GM19452 (cell line): ENCODE measurements at regions not wholly inside any gene's neighbourhood (a gene's known extent, or its start where the extent isn't known, plus 50 kb on each side); places are given as distances from the start of the nearest gene placed in this dataset.
"Not testable (repeated sequence)": the region's sequence is repeated elsewhere in the genome, so short reads cannot be mapped to it uniquely, and the experiment has no call there.

Experiments
- ATAC-seq: cut with Tn5 transposase; IDR thresholded peaks from one replicate; pipeline ENCODE4 v1.9.1; 2021; ENCODE audit not compliant: unreplicated experiment

DNA sequence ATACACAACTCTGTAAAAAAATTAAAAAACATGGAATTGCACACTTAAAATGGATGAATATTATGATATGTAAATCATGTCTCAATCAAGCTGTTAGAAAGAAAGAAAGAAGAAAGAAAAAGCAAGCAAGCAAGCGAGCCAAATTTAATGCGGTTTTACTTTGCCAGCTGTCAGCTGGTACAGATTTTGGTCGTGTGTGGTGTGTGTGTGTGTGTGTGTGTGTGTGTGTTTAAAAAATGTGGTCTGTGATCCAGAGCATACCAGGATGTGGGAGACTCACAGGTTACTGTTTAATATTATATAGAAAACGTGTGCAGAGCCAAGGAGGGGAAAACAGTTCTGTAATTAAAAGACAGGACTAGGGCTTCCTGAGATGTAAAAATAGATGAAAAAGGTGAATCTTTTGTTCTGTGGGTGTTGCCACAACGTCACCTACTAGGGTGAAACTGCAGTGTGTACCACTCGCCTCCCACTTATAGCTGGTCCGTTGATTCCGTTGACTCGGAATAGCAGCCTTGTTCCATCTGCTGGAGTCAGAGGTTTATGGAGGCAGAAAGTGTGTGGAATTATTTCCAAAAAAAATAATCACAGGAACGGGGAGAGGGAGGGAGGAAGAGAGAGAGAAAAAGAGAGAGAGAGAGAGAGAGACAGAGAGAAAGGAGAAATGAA, 197.7 kb downstream of the BCAS1 start:
- no peak for ATAC-seq

DNA sequence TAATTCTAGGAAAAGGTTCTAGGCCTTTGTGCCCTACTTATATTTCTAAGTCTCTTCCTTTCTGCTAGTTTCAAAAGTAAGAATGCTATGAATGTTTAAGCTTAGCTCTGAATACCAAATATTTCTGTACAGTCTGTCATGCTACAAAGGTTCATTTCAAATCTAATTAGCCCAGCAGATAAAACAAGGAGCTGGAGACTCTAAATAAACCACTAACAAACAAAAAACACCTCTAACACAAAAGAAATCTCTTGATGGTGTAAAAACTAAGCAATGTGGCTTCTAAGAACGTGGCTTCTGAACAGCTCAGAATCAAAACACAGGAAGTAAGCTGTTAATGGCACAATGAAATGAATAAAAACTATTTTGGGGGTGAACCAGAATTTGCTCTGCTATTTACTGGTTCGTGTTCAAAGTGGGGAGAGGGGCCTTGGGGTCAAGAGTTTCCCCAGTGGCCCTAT, 198.3 kb downstream of the BCAS1 start:
- no peak for ATAC-seq

DNA sequence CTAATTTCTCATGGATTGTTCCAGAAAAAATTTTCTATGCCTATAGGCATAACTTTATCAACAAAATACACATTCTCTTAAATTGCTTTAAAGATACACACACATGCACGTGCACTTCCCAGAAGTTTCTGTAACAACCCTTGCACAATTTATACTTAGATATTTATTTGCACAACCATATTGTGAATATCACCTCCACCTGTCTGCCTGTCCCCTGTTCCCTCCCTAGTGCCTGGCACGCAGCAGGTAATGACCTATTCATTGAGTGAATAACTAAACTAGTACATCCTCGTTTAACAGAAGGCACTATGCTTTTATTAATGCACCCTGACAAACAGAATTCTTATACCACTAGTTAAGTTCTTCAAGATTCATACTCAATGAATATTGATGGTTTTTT, 198.9 kb downstream of the BCAS1 start:
- ATAC-seq, result no peak

DNA sequence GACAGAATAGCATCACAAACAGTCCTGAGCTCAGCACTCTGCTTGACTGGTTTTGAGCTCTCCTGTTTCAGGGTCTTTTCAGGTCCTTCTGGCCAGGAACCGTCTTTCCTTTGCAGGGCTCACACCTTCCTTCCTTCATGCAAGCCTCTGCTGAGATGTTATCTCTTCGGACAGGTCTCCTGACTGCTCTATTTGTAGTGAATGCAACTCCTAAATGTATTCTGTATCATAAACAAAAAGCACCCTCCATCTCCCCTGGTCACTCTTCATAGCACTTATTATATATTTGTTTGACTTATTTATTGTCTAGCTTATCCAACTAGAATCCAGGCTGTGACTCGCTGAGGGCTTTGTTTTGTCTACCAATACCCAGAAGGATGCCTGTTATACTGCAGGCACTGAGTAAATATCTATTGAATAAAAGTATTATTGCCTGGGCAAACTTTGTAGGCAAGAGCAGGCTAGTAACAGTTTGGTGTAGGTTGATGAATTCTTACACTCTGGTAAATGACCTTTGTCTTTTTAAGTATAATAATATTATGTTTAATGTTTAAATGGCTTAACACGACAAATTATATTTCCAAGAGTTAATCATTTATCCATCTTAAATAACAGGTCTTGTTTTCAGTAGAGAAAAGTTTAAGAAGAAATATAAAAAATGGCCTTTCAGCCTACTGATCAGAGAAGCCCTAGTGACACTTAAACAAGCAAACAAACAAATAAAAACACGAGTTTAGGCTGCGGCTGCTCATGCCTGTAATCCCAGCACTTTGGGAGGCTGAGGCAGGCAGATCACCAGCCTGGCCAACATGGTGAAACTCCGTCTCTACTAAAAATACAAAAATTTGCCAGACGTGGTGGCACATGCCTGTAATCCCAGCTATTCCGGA, 199.7 kb downstream of the BCAS1 start:
- ATAC-seq, result no peak

DNA sequence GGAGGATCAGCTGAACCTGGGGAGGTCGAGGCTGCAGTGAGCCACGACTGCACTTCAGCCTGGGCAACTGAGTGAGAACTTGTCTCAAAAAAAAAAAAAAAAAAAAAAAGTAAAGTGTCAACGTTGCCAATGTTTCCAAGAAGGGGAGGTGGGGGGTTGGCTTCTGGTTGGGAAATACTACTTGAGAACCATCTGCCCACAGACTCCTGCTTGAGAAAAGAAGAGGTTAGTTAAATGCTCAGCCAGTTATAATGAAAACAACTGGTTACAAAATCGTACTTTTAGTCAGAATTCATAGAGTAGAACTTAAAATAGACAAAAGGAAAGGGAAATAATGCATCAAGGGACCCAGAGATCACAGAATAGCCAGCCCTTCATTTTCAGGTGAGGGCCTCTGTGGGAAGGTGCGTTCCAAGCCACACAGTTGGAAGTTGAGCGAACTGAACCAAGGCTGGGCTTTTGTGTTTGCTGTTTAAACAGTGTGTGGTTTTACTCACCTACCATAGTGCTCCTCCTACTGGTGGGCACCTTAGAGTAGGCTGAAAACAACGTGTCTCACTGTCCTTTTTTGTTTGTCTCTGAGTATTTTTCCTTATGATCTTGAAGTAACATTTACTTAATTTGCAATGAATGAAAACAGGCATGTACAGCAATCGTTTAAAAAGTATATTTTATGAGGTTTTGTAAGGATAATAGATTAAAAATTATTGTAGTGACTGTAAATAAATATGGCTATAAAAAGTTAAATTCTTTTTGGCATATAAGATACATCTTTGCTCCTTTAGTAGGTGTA, 200.7 kb downstream of the BCAS1 start:
- peak; percentile 60 for ATAC-seq

DNA sequence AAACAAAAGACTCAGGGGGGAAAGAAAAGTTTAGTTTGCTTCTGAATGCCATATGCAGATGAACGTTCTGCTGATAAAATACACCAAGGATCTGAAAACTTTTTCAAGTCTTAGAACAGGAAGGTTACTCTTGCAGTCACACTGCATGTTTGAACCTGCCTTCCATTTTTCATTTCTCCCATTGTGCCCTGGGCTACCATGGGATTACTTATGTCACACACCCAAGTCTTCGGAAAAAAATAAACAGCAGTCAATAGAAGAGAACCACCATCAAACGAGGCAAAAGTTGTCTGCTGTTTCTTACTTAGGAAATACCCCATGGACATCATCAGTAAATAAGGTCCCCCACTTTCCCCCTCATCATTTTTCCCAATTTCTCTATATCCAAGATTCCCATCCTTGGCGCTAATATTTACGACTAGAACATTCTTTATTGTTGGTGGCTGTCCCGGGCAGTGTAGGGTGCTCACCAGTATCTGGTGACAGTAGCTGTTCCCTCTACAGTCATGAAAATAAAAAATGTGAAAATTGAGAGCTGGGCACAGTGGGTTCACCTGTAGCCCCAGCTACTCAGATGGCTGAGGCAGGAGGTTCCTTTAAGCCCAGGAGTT, 202.5 kb downstream of the BCAS1 start:
- ATAC-seq, result no peak

DNA sequence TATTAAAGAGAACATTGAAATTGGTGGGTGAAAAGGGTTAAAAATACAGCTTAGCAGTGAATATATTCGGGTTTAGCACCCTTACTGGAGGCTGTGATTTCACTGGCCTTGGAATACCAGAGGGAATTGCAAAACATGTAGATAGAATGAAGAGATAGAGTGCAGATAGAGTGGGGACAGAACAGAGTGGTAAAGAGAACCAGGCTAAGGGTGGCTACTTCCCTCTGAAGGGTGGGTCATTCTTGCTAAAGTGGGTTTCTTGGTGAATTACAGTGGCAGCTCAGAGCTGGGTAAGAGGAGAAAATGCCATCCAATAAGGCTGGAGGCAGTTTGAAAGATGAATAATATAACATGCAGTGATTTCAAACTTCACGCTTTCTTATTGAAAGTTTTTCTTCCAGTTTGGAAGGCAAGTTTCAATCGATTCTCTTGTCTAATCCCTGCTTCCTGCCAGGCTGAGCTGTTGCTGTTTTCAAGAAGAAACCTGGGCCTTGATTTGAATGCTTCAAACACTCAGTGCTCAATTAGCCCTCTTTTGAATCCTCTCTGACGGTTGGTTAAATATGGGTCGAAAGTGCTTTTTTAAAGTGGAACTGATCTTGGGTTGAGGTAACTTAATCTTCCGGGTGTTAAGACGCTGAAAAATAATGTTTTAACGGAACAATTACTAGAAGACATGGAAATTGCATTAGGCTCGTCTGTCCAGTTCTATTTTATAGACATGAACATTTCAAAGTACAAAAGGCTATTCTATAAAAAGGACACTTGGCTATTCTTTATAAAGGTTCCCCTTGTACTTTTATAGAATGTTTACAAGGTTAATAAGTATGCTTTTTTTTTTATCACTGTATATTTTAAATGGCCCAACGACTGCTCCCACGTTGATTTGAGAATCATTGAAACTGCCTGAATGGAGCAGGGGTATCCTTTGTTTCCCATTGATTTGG, 203.3 kb downstream of the BCAS1 start:
- ATAC-seq, result no peak

DNA sequence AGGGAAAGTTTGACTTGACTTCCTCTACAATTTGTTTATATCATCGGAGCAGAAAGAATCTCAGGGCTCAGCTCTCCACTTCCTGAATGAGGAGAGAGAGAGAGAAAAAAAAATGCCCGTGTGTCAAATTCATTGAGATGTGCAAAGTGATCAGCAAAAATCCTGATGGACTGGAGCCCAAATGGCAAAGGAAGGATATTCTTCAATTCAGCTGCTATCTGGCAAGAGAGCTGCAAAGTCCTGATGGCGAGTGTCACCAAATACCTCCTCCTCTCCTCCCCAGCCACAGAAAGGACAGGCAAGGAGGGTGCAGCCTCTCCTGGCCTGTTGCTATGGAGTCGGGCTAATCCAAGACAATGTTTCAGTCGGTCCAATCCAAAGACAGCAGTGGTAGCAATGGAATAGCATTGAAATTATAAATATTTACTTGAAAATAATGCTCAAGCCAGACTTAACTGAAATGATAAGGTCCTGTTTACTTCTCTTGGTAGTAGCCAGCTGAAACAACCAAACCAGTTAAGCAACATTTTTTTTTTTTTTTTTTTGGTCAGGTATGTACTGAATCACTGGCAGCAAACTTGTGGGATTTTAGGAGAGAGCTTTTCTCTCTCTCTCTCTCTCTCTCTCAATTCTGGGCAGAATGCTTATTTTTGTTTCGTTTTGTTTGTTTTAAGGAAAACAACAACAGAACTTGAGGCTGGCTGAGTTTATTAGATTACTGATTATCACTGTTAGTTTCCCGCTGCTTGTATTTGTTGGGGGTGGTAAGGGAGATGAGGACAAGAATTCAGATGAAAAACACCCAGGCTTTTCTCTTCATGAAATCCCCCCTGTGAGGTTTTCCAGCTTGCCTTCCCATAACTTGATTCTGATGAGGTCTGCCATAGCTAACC, 204.2 kb downstream of the BCAS1 start:
- ATAC-seq, result no peak

DNA sequence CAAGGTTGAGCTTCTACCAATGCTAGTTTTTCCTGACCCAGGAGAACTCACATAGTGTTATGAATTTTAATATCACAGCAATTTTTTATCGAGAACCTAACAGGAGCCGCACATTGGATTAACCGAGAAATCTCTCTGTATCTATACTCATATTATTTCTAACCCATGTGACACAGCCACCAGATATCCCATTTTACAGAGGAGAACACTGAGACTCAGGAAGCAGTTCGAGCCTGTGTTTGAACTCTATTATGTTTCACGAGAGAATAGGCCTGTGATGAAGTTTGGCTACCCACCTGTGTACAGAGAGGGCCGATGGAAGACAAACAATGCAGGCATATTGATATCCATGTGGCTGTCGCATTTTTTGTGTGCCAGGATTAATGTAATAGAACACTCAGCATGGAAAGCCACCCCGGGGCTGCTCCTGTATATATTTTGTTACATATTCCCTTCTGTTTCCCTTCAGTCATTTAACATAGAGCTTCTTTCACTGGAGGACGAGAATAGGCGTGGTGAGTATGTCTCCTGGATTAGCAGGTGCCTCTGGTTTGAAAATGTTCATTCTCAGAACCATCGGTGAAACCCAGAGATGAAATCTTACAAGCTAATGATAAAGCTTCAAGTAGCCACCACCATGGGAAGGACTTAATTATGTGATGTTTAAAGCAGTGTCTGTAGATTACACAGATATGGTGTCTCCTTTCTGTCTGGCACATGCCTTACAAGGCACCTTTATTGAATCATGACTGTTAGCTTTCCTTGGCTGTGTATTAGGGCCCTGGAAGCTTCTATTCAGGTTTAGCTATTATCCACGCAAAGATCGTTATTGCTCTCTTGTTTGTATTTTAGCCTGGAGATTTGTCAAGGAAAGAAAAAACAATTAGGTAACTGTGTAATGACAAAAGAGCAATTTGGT, 205.4 kb downstream of the BCAS1 start:
- ATAC-seq, result not testable (repeated sequence)

DNA sequence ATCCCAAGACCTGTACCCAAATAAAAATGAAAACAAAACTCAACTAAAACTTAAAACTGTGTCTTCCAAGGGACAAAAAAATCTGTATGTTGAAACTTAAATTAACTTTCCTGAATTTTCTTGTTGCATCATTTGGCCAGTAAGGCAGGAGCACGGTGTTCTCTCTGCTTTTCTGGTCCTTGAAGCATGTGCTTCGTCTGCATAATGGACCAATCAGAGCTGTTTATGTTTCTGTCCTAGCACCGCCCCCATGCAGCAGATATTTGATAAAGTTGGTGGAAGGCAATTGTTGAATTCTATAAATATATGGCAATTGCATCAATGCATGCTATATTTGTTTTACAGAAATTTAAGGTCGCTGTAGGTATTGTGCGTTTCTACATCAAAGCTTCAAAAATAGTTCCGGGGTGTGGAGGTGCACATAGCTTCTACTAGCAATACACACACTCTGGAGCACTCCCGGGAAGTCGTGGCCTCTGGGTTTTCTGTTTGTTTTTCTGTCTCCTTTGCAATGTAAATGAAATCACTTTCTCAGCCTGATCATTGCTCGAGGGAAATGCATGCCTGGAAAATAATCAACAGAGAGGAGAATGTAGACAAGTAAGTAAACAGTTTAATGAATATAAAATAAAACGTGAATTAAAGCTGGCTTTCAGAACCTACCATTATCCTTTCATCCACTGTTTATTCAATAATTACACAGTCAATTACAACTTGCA, 206.3 kb downstream of the BCAS1 start:
- not testable (repeated sequence) for ATAC-seq

DNA sequence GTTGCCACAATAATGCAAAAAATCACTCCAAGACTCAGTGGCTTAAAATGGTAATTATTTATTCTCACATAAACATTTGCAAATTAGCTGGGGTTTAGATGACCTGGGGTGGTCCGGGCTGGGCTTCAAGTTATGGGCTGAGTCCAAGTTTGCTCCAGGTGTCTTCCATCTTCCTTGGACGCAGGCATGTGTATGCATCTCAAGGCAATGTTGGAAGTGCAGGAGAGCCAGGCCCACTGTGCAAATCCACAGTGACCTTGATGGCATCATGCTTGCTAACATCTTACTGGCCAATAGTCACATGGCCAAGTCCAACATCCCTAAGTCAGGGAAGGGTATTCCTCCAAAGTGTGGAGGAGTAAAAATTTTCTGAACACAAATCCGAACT, 206.9 kb downstream of the BCAS1 start:
- not testable (repeated sequence) for ATAC-seq

DNA sequence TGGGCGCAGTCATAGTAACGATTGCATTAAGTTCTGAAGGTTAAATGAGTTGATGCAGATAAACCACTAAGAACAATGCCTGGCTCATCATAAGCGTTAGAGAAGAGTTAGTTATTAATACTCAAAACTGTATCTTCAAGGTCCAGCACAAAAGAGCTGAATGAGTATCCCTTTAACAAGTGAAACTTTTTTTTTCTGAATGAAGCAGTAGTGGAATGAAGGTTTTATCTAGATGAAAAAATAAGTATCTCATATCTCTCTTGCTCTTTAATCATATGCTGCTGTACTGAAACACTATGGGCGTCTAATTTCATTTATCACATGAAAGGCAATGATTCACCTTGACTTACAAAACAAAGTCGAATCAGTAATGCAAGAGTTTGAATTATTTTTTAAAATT, 207.4 kb downstream of the BCAS1 start:
- not testable (repeated sequence) for ATAC-seq

DNA sequence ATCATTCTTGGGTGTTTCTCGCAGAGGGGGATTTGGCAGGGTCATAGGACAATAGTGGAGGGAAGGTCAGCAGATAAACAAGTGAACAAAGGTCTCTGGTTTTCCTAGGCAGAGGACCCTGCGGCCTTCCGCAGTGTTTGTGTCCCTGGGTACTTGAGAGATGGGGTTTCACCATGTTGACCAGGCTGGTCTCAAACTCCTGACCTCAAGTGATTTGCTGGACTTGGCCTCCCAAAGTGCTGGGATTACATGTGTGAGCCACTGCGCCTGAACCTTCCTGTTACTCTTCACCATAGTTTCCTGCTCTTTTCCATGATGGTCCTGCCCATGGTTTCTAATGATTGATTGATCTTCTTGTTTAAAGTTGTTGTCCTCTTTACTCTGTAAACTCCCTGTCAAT, 207.9 kb downstream of the BCAS1 start:
- ATAC-seq, result not testable (repeated sequence)

DNA sequence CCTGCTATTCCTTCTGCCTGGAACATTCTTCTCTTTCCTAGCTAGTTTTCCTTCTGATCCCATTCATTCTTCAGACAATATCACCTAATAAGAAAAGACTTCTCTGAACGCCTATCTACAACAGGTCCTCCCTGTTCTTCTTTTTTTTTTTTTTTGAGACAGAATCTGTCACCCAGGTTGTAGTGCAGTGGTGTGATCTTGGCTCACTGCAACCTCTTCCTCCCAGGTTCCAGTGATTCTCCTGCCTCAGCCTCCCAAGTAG, 208.3 kb downstream of the BCAS1 start:
- ATAC-seq, result not testable (repeated sequence)

DNA sequence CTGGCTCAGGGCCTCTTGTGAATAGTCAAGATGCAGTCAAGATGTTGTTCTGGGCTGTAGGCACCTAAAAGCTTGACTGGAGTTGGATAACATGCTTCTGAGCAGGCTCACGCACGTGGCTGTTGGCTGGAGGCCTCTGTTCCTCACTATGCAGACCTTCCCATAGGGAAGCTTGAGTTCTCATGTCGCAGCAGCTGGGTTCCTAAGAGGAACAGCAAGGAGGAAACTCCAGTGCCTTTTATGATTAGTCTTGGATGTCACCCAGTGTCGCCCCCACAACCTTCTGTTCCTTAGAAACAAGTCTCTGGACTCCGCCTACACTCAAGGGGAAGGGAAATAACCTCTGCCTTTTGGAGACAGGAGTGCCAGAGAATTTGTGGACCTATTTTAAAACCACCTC, 210.7 kb downstream of the BCAS1 start:
- ATAC-seq, result no peak

DNA sequence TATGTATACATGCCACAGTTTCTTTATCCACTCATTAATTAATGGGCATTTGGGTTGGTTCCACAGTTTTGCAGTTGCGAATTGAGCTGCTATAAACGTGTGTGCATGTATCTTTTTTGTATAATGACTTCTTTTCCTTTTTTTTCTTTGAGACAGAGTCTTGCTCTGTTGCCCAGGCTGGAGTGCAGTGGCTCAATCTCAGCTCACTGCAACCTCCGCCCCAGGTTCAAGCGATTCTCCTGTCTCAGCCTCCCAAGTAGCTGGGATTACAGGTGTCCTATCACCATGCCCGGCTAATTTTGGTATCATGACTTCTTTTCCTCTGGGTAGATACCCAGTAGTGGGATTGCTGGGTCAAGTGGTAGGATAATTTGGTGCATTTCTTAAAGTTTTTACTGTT, 211.4 kb downstream of the BCAS1 start:
- ATAC-seq, result not testable (repeated sequence)

DNA sequence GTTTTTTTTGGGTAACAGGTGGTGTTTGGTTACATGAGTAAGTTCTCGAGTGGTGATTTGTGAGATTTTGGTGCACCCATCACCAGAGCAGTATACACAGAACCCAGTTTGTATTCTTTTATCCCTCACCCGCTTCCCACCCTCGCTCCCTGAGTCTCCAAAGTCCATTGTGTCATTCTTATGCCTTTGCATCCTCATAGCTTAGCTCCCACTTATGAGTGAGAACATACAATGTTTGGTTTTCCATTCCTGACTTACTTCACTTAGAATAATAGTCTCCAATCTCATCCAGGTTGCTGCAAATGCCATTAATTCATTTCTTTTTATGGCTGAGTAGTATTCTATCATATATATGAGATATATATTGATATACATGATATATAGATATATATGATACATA, 211.9 kb downstream of the BCAS1 start:
- ATAC-seq, result not testable (repeated sequence)
